Fibroblast of villous mesenchyme (primary cell): ENCODE measurements at regions not wholly inside any gene's neighbourhood (a gene's known extent, or its start where the extent isn't known, plus 50 kb on each side); places are given as distances from the start of the nearest gene placed in this dataset.

Experiments
- DNase-seq: peaks from one replicate; pipeline ENCODE4 v3.0.0-alpha.2; 2010; ENCODE audit warnings: low read depth
- H3K4me3 ChIP-seq: 2 replicates; pipeline ENCODE4 v1.5.1; 2011; ENCODE audit warnings: low read depth, mild to moderate bottlenecking, low read length
- TF ChIP-seq, protein P1 (sequence below): IDR thresholded peaks from 2 replicates; pipeline ENCODE4 v1.5.1; 2012; ENCODE audit warnings: low read depth, mild to moderate bottlenecking, low read length; ENCODE audit not compliant: insufficient read depth

DNA sequence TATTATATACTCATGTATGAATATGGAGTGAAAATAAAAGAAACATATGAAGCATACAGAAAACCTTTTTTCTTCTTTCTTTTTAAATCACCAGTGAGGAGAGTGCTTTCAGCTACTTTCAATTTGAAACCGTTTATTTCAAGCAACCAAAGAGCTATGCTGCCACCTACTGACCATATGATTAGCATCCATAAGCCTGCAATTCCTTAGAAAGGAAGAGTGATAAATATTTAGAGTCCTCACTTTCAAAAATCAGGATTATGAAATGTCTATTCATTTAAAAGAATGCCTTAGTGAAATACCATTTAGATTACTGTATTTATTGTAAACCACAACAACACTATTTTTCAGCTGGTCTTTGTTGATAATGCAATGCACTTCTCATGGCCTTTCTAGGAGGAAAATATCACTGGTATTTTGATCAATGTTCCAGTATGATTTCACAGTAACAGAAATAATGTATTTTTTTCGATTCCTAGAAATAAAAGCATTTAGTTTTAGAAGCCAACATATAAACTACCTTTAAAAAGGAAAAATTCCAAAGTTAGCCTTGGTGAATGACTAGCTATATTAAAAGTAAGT is 667.6 kb downstream of the PCDH18 start:
- DNase-seq, result peak; percentile 76
- no peak overlapping the region for H3K4me3 ChIP-seq
- TF ChIP-seq, protein P1, sequence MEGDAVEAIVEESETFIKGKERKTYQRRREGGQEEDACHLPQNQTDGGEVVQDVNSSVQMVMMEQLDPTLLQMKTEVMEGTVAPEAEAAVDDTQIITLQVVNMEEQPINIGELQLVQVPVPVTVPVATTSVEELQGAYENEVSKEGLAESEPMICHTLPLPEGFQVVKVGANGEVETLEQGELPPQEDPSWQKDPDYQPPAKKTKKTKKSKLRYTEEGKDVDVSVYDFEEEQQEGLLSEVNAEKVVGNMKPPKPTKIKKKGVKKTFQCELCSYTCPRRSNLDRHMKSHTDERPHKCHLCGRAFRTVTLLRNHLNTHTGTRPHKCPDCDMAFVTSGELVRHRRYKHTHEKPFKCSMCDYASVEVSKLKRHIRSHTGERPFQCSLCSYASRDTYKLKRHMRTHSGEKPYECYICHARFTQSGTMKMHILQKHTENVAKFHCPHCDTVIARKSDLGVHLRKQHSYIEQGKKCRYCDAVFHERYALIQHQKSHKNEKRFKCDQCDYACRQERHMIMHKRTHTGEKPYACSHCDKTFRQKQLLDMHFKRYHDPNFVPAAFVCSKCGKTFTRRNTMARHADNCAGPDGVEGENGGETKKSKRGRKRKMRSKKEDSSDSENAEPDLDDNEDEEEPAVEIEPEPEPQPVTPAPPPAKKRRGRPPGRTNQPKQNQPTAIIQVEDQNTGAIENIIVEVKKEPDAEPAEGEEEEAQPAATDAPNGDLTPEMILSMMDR, result peak; percentile 72

DNA sequence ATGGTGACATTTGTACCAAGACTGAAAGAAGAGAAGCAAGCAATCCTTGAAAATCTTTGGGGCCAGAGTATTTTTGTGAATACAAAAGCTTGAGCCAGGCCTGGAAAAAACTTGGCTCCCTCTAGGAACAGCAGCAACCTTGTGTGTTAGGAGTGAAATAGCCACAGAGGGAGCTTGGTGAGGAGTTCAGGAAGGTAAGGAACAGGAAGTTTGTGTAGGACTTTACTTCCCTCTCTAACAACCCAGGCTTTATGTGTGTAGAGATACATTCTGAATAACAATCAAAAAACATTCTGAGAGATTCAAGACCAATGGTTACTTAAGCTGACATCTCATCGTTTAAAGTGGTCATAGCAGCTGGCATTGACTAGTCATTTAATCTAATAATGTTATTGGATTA is 668.5 kb downstream of the PCDH18 start:
- no peak overlapping the region for H3K4me3 ChIP-seq
- TF ChIP-seq, protein P1, result no peak
- no peak for DNase-seq

DNA sequence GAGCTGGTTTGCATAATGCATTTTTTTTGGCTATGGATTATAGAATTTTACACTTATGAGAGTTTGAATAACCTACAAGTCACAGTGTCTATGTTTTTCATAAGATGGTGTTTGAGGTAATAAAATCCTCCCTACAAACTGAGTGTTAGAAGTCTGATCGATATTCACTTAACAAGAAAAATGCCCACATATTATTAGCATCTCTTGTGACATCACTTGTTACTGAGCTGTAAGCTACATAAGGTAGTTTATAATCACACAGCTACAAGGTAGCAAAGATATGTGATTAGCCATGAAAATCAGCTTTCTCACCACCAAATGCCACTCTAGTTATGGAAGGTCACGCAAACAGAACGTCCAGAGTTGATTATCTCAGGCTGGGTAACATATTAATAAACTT is 669.6 kb downstream of the PCDH18 start:
- TF ChIP-seq, protein P1, result no peak
- H3K4me3 ChIP-seq, result no peak overlapping the region
- no peak for DNase-seq

DNA sequence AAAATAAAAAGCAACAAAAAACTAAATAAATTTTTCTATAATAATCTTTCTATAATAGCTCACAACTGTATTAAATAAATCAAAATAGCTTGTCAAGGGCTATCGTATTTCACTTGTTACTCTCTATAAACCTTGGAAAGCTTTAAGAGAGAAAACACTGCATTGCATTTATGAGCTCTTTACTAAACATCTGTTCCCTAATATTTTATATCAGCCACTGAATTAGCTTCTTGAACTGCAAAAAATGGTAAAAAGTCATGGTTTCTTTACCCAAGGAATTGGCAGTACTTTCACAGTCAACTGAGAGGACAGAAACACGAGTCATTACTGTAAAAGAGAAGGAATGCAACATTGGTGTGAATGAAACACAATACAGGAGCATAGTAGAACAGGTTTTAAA is 671.2 kb downstream of the PCDH18 start:
- DNase-seq, result no peak
- H3K4me3 ChIP-seq, result no peak overlapping the region
- TF ChIP-seq, protein P1, result no peak

DNA sequence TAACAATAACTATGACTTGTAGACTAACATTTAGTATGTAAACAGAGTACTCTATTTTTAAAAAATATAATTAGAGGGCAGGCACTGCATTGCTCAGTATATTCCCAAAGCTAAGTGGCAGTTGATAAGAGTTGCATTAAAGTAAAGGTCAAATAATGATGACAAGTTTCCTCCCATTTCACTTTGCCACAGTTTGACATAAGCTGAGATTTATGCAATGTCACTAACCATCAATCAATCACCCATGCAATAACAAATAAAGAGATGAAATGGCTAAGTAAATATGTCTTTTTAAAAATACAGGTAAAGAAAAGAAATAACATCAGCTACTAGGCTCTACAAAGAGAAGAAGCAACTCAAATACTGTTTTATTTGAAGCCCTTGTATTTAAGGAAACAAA is 673.4 kb downstream of the PCDH18 start:
- DNase-seq, result no peak
- TF ChIP-seq, protein P1, result no peak
- H3K4me3 ChIP-seq, result no peak overlapping the region

DNA sequence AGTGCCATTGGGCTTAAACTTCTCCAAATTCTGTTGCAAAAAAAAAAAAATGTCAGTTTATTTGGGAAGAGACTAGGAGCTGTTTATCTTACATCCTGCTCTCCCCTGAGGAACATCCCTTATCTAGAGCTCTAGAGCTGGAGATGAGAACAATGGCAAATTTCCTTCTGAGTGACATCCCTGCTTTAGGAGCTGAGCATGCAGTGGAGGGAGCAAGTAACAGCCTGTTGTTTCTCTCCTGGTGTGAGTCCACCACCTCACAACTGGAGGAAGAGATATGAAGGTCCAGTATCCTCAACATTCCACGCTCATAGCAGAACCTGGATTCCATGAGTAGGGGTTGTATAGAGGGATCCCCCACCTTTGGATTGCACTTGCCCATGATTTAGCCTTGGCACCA is 676.4 kb downstream of the PCDH18 start:
- TF ChIP-seq, protein P1, result no peak
- no peak for DNase-seq
- H3K4me3 ChIP-seq, result no peak overlapping the region

DNA sequence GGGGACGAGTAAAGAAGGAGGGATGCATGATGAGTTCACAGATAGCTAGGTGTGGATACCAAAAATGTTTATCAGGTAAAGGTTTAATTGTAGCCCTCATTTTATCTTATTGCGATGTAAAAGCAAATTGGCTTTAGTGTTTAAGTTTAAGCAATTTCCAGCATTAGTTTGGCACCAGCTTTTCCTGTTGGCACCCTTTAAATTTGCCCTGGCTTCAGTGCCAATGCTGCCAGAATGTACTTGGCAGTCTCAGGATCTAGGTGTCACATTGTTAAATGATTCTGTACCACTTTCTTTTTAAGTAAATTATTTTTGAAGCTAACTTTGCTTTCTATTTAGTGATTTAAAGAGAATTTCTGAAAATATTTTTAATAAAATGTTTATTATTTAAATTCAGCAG is 681.8 kb downstream of the PCDH18 start:
- TF ChIP-seq, protein P1, result no peak
- no peak overlapping the region for H3K4me3 ChIP-seq
- DNase-seq, result no peak
